CD4-positive, alpha-beta T cell treated with Interleukin-17A for 4 hours (primary cell): ENCODE measurements at regions not wholly inside any gene's neighbourhood (a gene's known extent, or its start where the extent isn't known, plus 50 kb on each side); places are given as distances from the start of the nearest gene placed in this dataset.
"Not testable (repeated sequence)": the region's sequence is repeated elsewhere in the genome, so short reads cannot be mapped to it uniquely, and the experiment has no call there.

Experiments used
- DNase-seq: peaks from one replicate; pipeline ENCODE4 v3.0.0-alpha.2; 2020; ENCODE audit warnings: mixed read lengths

DNA sequence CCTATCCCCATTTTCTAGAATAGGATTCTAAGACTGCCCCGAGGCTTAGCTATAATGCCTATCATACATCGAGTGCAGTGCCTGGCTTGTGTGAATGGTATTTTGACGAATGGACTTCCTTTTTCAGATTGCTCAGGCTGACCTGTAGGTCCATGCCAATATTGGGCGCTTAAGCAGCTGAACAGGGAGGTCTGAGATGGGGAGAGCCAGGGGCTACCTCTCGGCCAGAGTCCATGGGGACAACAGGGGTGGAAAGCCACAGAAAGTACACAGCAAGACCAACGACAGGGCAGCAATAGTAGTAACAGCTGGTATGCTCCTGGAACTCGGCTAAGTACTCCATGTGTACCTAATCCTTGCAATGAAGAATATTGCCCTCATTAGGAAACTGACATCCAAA is 91.7 kb upstream of the WSCD1 start:
- DNase-seq = no peak

GRCh38 chr17:5980941-5981340 is 89.2 kb upstream of the WSCD1 start:
- no peak for DNase-seq

- no peak for DNase-seq
These were observed 83.5 kb upstream of the WSCD1 start for GRCh38 chr17:5986644-5987043.

DNA sequence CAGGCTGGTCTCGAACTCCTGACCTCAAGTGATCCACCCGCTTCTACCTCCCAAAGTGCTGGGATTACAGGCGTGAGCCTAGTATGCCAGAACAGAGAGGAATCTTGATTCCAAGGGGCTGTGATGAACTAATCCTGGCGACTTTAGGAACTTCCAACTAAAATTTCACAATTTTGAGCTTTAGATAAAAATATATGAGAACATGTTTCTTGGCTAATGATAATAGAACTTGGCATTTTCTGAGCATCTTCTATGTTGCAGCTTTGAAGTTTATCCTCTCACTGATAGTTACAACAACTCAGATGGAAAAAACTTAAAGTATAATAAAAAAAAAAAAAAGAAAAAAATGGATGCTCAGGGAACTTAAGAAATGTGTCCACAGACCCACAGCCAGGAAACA is 69.8 kb upstream of the WSCD1 start:
- DNase-seq = no peak

GRCh38 chr17:6003221-6003620 is 67.0 kb upstream of the WSCD1 start:
- DNase-seq = not testable (repeated sequence)

- no peak for DNase-seq
These were observed 64.2 kb upstream of the WSCD1 start for GRCh38 chr17:6005939-6006338.

GRCh38 chr17:6011206-6011605 is 59.0 kb upstream of the WSCD1 start:
- DNase-seq = no peak

GRCh38 chr17:6018788-6019187 is 51.4 kb upstream of the WSCD1 start:
- no peak for DNase-seq

- DNase-seq = no peak
These were observed 50.2 kb upstream of the WSCD1 start for GRCh38 chr17:6019959-6020358.

DNA sequence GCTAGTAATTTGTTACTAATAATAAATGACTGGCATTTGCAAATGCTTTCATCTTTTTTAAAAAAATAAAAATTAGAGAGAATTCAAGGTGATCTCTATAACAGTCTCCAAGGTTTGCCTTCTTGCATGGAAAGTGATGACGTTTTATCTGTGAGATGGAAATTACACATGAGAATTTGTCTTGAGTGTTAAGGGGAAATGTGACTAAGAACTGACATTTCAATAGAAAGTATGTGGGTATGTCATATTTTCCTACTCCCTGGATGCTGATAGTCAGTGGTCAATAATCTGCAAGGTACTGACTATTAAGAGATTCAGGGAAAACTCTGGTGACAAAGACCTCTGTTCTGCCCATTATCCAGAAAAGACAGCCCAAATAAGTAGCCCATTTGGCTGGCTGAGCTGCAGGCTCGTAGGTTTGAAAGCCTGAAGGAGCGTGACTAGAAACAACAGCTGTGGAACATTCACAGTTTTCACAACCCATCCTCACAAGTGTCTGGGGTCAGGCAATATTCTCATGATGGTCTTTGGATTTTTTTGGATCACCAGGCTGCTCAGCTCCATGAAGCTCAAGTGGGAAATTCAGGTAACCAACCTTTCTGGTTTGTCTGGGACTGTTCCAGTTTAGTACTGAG is 49.7 kb upstream of the WSCD1 start:
- DNase-seq = no peak
